ENCODE measurements at regions not wholly inside any gene's neighbourhood (a gene's known extent, or its start where the extent isn't known, plus 50 kb on each side); places are given as distances from the start of the nearest gene placed in this dataset.

- 88% methylated on average over 1 of the region's 1 CpG for WGBS
- H3K9me3 ChIP-seq = no peaks in the 10 kb centered on the region
- H3K4me3 ChIP-seq = no peak overlapping the region
- DNase-seq (ENCODE audit: low spot score) = no peak
- intact Hi-C loops (cut with DNase I) = no loop called here
- no peak overlapping the region for H3K27ac ChIP-seq
- H3K36me3 ChIP-seq = no peaks in the 10 kb centered on the region
- TF ChIP-seq POLR2AphosphoS5 (IDR thresholded peaks at IDR 0.05) = no peak
- TF ChIP-seq POLR2A (IDR thresholded peaks at IDR 0.05) = no peak
- no peaks in the 10 kb centered on the region for H3K4me1 ChIP-seq (replicated peaks)
- H3K27me3 ChIP-seq (replicated peaks; ENCODE audit: insufficient read depth) = no peaks in the 10 kb centered on the region
Observed at GRCh38 chr2:16395601-16396000, 270.0 kb downstream of the CYRIA start.

GRCh38 chr2:16394986-16395550 lies 270.6 kb downstream of the CYRIA start:
- Histone ChIP-seq H3K27me3 (replicated peaks; ENCODE audit: insufficient read depth) (no peaks in the 10 kb centered on the region), H3K36me3 (no peaks in the 10 kb centered on the region), H3K9me3 (no peaks in the 10 kb centered on the region), H3K4me1 (replicated peaks) (no peaks in the 10 kb centered on the region), H3K27ac (no peak overlapping the region), H3K4me3 (no peak overlapping the region)
- TF ChIP-seq POLR2A (IDR thresholded peaks at IDR 0.05) (no peak), POLR2AphosphoS5 (IDR thresholded peaks at IDR 0.05) (no peak)
- TF ChIP-seq, protein P1, sequence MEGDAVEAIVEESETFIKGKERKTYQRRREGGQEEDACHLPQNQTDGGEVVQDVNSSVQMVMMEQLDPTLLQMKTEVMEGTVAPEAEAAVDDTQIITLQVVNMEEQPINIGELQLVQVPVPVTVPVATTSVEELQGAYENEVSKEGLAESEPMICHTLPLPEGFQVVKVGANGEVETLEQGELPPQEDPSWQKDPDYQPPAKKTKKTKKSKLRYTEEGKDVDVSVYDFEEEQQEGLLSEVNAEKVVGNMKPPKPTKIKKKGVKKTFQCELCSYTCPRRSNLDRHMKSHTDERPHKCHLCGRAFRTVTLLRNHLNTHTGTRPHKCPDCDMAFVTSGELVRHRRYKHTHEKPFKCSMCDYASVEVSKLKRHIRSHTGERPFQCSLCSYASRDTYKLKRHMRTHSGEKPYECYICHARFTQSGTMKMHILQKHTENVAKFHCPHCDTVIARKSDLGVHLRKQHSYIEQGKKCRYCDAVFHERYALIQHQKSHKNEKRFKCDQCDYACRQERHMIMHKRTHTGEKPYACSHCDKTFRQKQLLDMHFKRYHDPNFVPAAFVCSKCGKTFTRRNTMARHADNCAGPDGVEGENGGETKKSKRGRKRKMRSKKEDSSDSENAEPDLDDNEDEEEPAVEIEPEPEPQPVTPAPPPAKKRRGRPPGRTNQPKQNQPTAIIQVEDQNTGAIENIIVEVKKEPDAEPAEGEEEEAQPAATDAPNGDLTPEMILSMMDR (IDR thresholded peaks at IDR 0.05) = no peak
- DNase-seq (ENCODE audit: low spot score) = no peak
- intact Hi-C loops (cut with DNase I) = no loop called here
- 58% methylated on average over 3 of the region's 3 CpGs for WGBS

- TF ChIP-seq, protein P1 (IDR thresholded peaks at IDR 0.05) = no peak
- TF ChIP-seq POLR2AphosphoS5 (IDR thresholded peaks at IDR 0.05) = no peak
- TF ChIP-seq POLR2A (IDR thresholded peaks at IDR 0.05) = no peak
- H3K27ac ChIP-seq = no peak overlapping the region
- intact Hi-C loops (cut with DNase I) = no loop called here
- no peaks in the 10 kb centered on the region for H3K36me3 ChIP-seq
- no peak overlapping the region for H3K4me3 ChIP-seq
- no peaks in the 10 kb centered on the region for H3K9me3 ChIP-seq
- H3K4me1 ChIP-seq (replicated peaks) = no peaks in the 10 kb centered on the region
- no peak for DNase-seq (ENCODE audit: low spot score)
- WGBS = 63% methylated on average over 15 of the region's 15 CpGs
- H3K27me3 ChIP-seq (replicated peaks; ENCODE audit: insufficient read depth) = no peaks in the 10 kb centered on the region
Observed at GRCh38 chr2:16394072-16394985, 271.3 kb downstream of the CYRIA start.

DNA sequence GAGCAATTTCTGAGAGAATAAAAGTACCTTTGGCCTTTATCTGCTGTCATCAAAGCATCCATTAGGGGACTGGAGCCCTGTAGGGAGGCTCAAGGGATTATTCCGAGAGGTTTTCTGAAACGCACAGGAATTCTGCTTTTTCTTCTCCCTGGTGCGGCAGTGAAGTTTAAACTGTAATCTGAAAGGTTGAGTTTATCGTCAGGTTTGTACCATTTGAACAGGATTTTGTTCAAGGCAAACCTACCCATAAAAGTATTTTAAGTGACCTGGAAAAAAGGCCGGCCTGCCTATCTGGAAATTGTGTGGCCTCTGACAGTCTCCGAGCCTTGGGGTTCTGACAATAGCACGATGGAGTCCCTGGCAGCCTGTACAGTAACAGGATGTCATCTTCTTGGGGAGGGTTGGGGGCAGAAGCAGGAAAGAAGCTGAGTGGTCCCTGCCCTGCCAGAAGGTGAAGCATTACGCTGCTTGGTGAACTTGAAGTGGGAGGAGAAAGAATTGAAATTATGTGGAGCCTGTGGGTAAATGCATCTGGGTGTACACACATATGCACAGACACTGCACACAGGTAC lies 272.0 kb downstream of the CYRIA start:
- intact Hi-C loops (cut with DNase I) = no loop called here
- H3K9me3 ChIP-seq = no peaks in the 10 kb centered on the region
- WGBS = 82% methylated on average over 8 of the region's 8 CpGs
- TF ChIP-seq, protein P1 (IDR thresholded peaks at IDR 0.05) = no peak
- TF ChIP-seq POLR2AphosphoS5 (IDR thresholded peaks at IDR 0.05) = no peak
- TF ChIP-seq POLR2A (IDR thresholded peaks at IDR 0.05) = no peak
- H3K36me3 ChIP-seq = no peaks in the 10 kb centered on the region
- H3K27me3 ChIP-seq (replicated peaks; ENCODE audit: insufficient read depth) = no peaks in the 10 kb centered on the region
- H3K4me3 ChIP-seq = no peak overlapping the region
- H3K4me1 ChIP-seq (replicated peaks) = no peaks in the 10 kb centered on the region
- no peak for DNase-seq (ENCODE audit: low spot score)
- no peak overlapping the region for H3K27ac ChIP-seq

DNA sequence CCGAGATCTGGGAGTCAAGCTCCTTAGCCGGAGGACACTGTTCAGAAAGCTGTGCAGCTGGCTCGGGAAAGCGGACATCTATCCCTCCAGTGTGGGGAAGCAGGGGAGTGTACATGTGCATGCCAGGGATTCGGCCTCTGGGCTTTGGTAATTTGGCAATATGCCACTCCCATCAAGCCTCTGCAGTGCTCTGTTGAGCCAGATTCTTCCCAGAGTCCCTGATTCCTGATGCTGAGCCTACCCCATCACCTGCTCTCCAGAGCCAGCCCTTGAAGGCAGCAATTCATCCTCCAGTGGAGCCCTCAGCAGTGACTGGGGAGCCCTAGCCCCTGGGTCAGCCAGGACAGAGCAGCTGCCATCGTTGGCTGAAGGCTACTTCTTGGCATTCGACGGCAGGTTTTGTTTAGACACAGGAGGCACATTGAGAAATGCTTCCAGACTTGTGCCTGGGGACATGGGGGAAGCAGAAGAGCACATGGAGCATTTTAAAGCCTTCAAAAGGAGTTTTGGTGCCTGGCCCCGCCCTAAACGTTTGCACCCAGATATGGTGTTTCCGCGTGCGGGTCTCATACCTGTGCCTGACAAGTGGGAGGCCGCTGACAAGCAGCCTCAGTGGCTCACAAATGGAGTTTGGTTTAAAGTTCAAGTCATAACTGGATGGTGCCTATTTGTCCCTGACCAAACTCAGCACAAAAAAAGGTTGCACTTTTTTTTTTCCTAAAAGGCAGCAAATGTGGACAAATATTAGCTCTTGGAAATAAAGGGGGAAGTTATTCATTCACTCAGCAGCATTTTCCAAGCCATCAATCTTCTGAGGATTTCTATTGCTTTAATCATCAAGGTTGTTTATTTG lies 272.8 kb downstream of the CYRIA start:
- H3K9me3 ChIP-seq = no peaks in the 10 kb centered on the region
- intact Hi-C loops (cut with DNase I) = no loop called here
- TF ChIP-seq POLR2A (IDR thresholded peaks at IDR 0.05) = no peak
- TF ChIP-seq, protein P1 (IDR thresholded peaks at IDR 0.05) = no peak
- no peak for TF ChIP-seq POLR2AphosphoS5 (IDR thresholded peaks at IDR 0.05)
- H3K27ac ChIP-seq = no peak overlapping the region
- H3K36me3 ChIP-seq = no peaks in the 10 kb centered on the region
- H3K4me1 ChIP-seq (replicated peaks) = no peaks in the 10 kb centered on the region
- 36% methylated on average over 13 of the region's 14 CpGs for WGBS
- no peak for DNase-seq (ENCODE audit: low spot score)
- no peak overlapping the region for H3K4me3 ChIP-seq
- H3K27me3 ChIP-seq (replicated peaks; ENCODE audit: insufficient read depth) = no peaks in the 10 kb centered on the region
